Glutamatergic neuron (in vitro differentiated cells): ENCODE measurements at regions not wholly inside any gene's neighbourhood (a gene's known extent, or its start where the extent isn't known, plus 50 kb on each side); places are given as distances from the start of the nearest gene placed in this dataset.
"Not testable (repeated sequence)": the region's sequence is repeated elsewhere in the genome, so short reads cannot be mapped to it uniquely, and the experiment has no call there.

ENCODE experiments used
- DNase-seq: peaks from one replicate; pipeline ENCODE4 v3.0.0; 2022
- H3K27ac Mint-ChIP-seq: one replicate; pipeline ENCODE4 v1.8.0; 2020; ENCODE audit warnings: mild to moderate bottlenecking, mixed read lengths, inconsistent platforms; ENCODE audit not compliant: unreplicated experiment
- H3K27me3 Mint-ChIP-seq: one replicate; pipeline ENCODE4 v1.8.0; 2020; ENCODE audit warnings: mild to moderate bottlenecking, moderate library complexity, mixed read lengths, inconsistent platforms; ENCODE audit not compliant: unreplicated experiment
- H3K36me3 Mint-ChIP-seq: one replicate; pipeline ENCODE4 v1.8.0; 2020; ENCODE audit warnings: mild to moderate bottlenecking, mixed read lengths, inconsistent platforms; ENCODE audit not compliant: unreplicated experiment
- H3K4me1 Mint-ChIP-seq: one replicate; pipeline ENCODE4 v1.8.0; 2020; ENCODE audit warnings: mild to moderate bottlenecking, low read depth, mixed read lengths, inconsistent platforms; ENCODE audit not compliant: unreplicated experiment
- H3K4me3 Mint-ChIP-seq: one replicate; pipeline ENCODE4 v1.8.0; 2020; ENCODE audit warnings: mild to moderate bottlenecking, mixed read lengths, inconsistent platforms; ENCODE audit not compliant: unreplicated experiment
- H3K9me3 Mint-ChIP-seq: one replicate; pipeline ENCODE4 v1.8.0; 2020; ENCODE audit warnings: mild to moderate bottlenecking, moderate library complexity, mixed read lengths, inconsistent platforms; ENCODE audit not compliant: unreplicated experiment
- TF ChIP-seq, protein P1 (sequence below): fragments of 200-600 bp; sonication (generic); IDR thresholded peaks from one replicate; pipeline ENCODE4 v1.5.0; 2021; ENCODE audit not compliant: partially characterized antibody, unreplicated experiment

DNA sequence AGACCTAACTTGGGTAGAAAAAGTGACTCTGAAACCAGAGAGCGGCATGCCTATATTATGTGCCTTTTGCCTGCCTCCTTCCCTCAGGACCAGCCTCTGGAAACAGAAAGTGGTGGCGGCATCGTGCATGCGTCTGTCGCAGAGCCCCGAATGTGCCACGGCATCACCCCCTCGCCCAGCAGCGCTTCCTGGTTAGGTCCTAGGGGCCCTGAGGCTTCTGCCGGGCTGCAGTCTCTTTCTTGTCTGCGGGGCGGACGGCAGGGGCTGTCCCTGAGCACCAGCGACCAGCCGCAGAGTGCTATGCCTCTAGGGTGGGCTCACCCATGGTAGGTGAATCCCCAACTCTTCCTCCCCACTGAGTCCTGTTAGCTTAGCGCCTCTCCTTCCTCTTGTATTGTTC is 68.7 kb downstream of the VSIG4 start:
- Mint-ChIP-seq H3K36me3 (no peaks in the 10 kb centered on the region), H3K9me3 (no peaks in the 10 kb centered on the region), H3K4me3 (no peak overlapping the region), H3K27ac (no peak overlapping the region), H3K27me3 (no peaks in the 10 kb centered on the region), H3K4me1 (no peaks in the 10 kb centered on the region)
- TF ChIP-seq, protein P1, sequence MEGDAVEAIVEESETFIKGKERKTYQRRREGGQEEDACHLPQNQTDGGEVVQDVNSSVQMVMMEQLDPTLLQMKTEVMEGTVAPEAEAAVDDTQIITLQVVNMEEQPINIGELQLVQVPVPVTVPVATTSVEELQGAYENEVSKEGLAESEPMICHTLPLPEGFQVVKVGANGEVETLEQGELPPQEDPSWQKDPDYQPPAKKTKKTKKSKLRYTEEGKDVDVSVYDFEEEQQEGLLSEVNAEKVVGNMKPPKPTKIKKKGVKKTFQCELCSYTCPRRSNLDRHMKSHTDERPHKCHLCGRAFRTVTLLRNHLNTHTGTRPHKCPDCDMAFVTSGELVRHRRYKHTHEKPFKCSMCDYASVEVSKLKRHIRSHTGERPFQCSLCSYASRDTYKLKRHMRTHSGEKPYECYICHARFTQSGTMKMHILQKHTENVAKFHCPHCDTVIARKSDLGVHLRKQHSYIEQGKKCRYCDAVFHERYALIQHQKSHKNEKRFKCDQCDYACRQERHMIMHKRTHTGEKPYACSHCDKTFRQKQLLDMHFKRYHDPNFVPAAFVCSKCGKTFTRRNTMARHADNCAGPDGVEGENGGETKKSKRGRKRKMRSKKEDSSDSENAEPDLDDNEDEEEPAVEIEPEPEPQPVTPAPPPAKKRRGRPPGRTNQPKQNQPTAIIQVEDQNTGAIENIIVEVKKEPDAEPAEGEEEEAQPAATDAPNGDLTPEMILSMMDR, result no peak
- no peak for DNase-seq

DNA sequence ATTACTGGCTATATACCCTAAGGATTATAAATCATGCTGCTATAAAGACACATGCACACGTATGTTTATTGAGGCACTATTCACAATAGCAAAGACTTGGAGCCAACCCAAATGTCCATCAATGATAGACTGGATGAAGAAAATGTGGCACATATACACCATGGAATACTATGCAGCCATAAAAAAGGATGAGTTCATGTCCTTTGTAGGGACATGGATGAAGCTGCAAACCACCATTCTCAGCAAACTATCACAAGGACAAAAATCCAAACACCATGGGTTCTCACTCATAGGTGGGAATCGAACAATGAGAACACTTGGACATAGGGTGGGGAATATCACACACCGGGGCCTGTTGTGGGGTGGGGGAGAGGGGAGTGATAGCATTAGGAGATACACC is 72.7 kb downstream of the VSIG4 start:
- not testable (repeated sequence) for H3K27ac Mint-ChIP-seq, H3K36me3 Mint-ChIP-seq, H3K4me1 Mint-ChIP-seq, H3K4me3 Mint-ChIP-seq, H3K27me3 Mint-ChIP-seq, H3K9me3 Mint-ChIP-seq, DNase-seq

DNA sequence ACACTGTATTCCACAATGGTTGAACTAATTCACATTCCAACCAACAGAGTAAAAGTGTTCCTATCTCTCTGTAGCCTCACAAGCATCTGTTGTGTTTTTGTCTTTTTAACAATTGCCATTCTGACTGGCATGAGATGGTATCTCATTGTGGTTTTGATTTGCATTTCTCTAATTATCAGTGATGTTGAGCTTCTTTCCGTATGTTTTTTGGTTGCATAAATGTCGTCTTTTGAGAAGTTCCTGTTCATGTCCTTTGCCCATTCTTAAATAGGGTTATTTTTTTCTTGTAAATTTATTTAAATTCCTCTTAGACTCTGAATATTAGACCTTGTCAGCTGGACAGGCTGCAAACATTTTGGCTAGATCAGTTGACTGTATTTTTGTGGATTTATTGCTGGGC is 78.2 kb downstream of the VSIG4 start:
- H3K36me3 Mint-ChIP-seq, result no peaks in the 10 kb centered on the region
- no peaks in the 10 kb centered on the region for H3K9me3 Mint-ChIP-seq
- H3K27me3 Mint-ChIP-seq, result no peaks in the 10 kb centered on the region
- DNase-seq, result no peak
- no peaks in the 10 kb centered on the region for H3K4me1 Mint-ChIP-seq
- no peak overlapping the region for H3K4me3 Mint-ChIP-seq
- TF ChIP-seq, protein P1, result no peak
- no peak overlapping the region for H3K27ac Mint-ChIP-seq

DNA sequence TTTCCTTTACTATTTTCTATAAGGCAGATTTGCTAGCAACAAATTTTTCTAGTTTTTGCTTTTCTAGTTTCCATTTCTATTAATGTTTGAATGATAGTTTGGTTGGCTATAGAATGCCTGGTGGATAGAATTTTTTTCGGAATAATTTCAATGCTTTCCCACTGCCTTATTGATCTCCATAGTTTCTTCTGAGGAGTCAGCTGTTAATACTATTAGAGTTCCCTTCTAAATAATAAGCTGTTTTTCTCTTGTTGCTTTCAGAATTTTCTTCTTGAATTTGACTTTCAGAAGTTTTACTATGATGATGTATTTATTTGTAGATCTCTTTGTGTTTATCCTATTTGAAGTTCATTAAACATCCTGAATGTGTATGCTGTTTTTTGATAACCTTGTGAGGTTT is 91.8 kb downstream of the VSIG4 start:
- Mint-ChIP-seq H3K27ac (no peak overlapping the region), H3K9me3 (peaks cover 2% of the 10 kb centered on the region), H3K36me3 (no peaks in the 10 kb centered on the region), H3K27me3 (no peaks in the 10 kb centered on the region), H3K4me3 (no peak overlapping the region), H3K4me1 (no peaks in the 10 kb centered on the region)
- TF ChIP-seq, protein P1, result no peak
- no peak for DNase-seq

DNA sequence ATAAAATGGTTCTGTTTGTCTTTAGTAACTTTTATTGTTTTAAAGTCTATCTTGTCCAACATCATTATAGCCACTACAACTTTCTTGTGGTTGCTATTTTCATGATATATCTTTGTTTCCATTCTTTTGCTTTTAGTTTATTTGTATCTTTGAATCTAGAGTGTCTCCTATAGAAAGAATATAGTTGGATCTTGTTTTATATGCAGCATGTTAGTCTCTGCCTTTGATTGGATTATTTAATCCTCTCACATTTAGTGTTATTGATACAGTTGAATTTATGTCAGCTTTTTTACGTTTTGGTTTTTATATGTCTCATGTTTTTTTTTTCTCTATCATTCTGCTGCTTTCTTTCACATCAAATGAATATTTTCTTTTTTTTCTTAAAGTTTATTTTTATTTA is 98.1 kb downstream of the VSIG4 start:
- no peak for DNase-seq
- no peaks in the 10 kb centered on the region for H3K4me1 Mint-ChIP-seq
- H3K27me3 Mint-ChIP-seq, result no peaks in the 10 kb centered on the region
- no peaks in the 10 kb centered on the region for H3K36me3 Mint-ChIP-seq
- no peak overlapping the region for H3K27ac Mint-ChIP-seq
- no peak overlapping the region for H3K4me3 Mint-ChIP-seq
- TF ChIP-seq, protein P1, result no peak
- H3K9me3 Mint-ChIP-seq, result peaks cover 2% of the 10 kb centered on the region

DNA sequence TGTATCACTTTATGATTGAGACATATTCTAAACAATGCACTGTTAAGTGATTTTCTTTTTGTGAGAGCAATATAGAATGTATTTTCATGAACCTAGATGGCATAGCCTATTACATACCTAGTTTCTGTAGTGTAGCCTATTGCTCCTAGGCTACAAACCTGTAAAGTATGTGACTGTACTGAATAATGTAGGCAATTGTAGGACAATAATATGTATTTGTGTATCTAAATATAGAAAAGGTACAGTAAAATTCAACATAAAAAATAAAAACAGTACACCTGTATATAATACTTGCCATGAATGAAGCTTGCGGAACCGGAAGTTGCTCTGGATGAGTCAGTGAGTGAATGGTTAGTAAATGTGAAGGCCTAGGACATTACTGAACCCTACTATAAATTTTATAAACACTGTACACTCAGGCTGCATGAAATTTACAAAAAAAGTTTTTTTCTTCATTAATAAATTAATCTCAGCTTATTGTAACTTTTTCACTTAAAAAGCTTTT is 106.7 kb downstream of the VSIG4 start:
- Mint-ChIP-seq H3K9me3 (peaks cover 3% of the 10 kb centered on the region), H3K27me3 (no peaks in the 10 kb centered on the region), H3K4me3 (no peak overlapping the region), H3K36me3 (no peaks in the 10 kb centered on the region), H3K27ac (no peak overlapping the region), H3K4me1 (no peaks in the 10 kb centered on the region)
- TF ChIP-seq, protein P1, result no peak
- DNase-seq, result no peak
